ENCODE measurements at regions not wholly inside any gene's neighbourhood (a gene's known extent, or its start where the extent isn't known, plus 50 kb on each side); places are given as distances from the start of the nearest gene placed in this dataset.

- TF ChIP-seq CTCF (IDR thresholded peaks at IDR 0.05; ENCODE audit: low read depth, low read length): no peak
- no peak for TF ChIP-seq POLR2A (IDR thresholded peaks at IDR 0.05; ENCODE audit: extremely low read depth, insufficient read length)
Observed at GRCh38 chr1:157382351-157382750, 170.0 kb downstream of the FCRL5 start.

Data from NB4 (cell line).